RKO (cell line): ENCODE measurements at regions not wholly inside any gene's neighbourhood (a gene's known extent, or its start where the extent isn't known, plus 50 kb on each side); places are given as distances from the start of the nearest gene placed in this dataset.
A peak's percentile ranks its signal among the peaks of the same experiment; 100 is the strongest.
"Not testable (repeated sequence)": the region's sequence is repeated elsewhere in the genome, so short reads cannot be mapped to it uniquely, and the experiment has no call there.

Experiments
- DNase-seq: peaks from one replicate; pipeline ENCODE4 v3.0.0-alpha.2; 2016; ENCODE audit warnings: low spot score

DNA sequence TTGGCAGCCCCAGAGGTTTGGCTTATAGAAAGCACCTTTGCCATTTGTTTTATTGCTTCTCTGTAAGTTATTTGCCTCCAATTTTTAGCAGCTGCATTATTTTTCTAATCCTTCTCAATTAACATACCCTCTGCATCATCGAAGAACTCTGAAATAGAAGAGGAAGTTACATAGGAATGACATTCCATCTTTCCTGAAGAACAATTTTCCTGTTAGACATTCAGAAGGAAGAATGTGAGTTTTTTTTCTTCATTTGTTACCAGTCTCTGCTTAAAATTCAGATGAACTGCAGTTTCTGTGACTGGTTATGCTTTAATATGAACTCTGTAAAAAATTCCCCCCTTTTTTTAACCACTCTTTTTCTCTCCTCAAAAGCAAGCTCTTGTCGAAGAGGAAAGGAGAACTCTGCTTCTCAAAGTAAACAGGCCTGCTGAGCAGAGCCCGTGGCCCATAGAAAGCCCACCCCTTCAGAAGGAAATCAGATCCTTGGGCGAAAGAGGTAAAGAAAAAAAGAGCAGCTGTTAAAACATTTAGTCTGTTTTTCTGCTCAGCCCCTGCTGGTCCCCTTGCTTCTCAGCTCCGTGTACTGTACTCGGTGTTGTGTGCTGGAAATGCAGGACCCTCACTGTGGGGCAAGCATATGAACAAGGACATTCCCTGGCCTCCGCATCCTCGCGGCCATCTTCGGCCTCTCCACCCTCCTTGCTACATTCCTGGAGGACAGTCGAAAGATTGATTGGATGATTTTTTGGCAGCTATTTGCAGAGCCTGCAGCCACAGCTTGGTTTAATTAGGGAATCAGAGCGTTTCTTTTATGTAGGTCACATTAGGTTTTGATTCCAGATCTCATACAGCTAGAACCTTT lies 164.4 kb upstream of the LRIG3 start:
- DNase-seq = no peak

DNA sequence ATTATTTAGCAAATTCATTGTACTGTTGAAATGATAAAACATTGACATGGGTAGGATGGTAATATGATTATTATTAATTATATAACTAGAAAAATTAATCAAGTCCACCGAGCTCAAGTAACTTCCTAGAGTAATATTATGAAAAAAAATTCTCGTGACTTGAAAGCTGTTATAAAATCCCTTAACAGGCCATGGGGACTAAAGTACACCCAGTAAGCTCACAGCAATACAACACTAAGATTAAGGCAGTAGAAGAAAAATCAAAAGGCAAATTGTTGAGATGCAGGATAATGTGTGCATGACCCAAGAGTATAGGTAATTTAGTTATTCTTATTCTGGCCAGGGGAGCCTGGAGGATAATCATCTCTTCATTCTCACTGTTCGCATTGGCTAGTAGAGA lies 162.6 kb upstream of the LRIG3 start:
- no peak for DNase-seq

DNA sequence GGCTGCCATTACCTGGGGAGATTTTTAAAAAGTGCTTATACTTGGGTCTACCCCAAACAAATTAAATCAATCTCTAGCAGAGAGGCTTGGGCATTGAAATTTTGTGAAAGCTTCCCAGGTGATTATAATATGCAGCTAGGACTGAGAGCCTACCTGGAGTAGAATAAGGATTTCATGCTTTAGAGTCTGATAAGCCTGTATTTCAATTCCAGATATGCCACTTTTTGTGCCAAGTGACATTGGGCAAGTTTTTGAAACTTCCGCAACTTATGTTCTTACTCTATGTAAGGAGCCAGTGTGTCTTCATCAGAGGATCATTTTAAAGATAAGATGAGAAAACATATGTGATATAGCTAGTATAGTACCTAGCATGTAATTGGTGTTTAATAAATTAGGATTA lies 159.8 kb upstream of the LRIG3 start:
- DNase-seq = no peak

DNA sequence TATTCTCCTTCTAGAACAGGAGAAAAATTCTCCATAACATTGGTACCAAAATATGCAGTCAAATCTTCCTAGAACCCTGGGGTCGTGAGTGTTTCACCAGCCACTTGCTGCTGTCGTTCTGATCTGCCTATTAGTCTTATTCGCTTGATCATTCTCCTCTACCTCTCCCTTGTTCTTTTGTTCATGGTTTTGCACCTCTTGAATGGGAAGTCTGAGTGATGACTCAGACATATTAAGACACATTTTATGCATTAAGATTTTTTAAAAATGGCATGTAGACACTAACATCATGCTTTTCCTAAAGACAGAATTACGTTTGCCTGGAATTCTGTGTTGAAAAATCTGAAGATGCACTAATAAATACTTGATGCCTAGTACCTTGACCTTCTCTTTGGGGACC lies 159.2 kb upstream of the LRIG3 start:
- no peak for DNase-seq

DNA sequence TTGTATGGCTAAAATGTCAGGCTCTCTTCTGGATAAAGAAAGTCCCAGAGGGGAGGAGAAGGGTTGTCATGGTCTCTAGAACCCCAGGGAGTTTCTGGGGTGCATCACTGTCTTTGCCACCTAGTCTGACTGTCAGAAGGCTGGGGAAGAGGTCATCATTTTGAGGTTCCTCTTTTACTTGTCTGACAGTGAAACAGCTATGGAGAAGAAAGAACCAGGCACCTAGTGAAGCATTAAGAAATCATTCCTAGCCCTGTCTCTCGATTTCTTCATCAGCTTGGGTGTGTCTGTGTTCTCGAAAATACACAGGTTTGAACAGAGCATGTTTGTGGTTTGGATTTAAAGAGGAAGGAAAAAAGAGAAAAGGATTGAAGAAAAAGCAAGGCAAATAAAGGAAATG lies 158.7 kb upstream of the LRIG3 start:
- no peak for DNase-seq

DNA sequence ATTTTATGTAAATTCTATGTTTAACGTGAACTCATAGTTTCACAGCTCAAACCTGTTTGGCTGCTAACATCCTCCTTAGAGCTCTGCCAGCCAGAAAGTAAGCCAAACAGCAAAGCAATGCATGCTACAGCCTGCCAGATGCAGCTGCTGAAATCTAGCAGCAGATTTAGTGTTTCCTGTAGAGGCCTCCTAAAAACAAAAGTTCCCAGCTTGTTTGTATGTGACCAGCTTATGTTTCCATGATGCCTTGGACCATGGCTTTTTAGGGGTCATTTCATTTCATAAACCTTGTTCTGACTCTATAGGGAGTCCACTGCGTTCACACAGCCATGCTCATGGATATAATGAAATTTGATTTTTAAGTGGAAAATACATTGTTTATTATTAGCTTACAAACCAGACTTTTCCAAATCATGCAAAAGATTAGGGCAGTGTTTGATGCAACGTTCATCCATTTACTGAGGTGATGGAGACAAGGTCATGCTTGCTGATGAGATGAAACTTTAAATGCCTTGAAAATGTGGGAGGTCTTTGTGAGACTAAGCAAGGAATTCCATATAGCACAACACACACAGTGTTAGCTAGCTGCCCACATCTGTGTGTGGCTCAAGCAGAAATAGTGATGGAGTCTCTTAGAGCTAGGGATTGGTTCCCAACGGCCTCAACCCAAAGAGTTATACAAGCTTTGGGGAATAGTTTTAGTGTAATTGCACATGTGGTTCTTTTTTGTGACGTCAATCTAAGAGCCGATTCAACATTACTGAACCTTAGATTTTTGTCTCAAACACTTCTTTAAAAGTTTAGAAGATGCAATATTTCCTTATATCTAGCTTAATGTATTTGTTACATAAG lies 157.5 kb upstream of the LRIG3 start:
- no peak for DNase-seq

DNA sequence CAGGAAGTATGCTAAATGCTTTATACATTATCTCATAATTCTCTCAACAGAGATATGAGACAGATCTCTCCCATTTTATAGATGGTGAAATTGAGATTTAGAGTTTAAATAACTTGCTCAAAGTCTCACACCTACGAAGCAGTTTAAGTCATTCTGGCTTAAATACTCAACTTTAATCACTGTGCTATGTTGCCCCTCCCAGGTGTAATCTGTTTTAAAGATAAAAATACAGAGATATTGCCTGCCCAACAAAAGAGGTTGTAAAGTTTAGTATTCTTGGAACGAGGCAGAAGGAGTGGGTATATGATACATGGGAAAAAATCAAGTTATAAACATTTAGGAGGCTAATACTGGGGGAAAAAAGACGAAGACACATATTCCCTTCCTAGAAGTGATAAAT lies 156.8 kb upstream of the LRIG3 start:
- no peak for DNase-seq

DNA sequence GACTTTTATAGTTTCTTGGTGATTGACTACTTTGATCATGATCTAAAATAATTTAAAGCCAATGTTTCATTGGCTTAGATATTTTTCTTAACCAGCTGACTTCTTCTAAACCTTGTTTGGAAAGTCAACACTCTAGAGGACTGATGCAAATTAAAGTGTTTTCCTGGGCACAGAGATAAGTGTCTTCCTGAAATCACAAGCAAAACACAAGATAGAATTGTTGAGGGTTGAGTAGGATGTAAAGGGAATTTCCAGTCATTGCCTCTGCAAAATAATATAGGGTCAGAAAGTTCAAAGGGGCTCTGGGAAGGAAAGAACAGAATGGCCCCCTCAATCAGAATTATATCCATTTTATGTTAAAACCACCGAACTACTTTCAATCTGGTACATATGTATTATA lies 156.3 kb upstream of the LRIG3 start:
- no peak for DNase-seq

DNA sequence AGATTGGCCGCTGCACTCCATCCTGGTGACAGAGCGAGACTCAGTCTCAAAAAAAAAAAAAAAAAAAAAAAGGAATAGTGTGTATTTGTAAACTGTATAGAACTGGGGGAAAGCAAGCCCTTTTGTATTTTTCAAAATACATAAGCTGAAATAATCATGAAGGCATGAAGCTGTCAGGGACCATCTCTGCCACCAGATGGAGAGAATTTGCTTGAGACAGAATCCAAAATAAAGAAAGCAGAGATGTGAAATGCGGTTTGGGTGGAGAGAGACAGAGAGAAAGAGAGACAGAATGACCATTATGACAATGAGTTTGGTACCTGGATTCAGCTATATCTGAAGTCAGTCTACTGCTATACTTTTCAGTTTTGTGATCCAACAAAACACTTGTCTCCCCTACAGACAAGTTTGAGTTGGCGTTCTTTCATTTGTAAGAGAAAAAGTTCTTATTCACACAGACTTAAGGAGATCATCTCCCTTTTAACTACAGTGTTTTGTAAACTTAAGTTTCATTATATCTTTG lies 155.7 kb upstream of the LRIG3 start:
- DNase-seq = no peak

DNA sequence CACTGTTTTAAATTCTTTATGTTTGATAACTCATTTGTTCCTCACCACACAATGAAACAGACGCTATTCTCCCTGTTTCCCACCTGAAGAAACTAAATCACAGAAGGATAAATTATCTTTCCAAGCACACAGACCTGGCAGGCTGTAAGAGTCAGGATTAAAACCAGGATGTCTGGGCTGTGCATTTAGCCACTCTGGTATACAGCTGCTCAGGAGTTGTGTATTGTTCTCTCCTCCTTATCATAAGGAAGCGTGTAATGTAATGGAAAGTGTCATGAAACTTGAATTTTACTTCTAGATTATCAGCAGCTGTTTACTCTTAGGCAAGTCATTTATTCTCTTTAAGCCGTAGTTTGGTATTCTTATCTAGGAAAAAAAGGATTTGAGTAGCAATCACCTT lies 154.8 kb upstream of the LRIG3 start:
- no peak for DNase-seq

DNA sequence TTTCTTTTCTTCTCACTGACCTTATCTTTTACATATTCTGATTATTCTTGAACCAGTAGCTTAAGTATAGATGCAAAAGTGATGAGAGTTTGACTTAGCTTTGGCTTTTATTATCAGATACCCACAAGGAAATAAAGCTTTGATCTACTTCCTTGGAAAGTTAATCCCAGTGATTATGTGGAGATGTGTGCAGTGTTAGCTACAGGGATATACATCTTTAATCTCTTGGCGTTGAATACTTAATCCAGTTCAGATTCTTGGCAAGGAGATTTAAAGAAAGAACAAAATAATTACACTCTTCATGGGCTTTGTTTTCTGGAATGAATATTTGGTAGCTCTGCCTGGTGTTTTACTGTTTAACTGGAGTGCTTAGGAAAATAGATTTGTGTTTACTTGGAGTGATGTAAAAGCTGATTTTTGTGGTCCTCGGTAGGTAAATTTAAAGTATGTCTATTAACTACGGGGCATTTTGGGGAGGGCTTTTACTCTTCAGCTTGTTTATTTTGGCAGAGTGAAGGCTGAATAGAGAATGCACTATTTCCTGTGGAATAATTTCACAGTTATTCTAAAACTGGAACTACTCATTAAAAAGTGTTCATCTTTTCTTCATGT lies 150.1 kb upstream of the LRIG3 start:
- DNase-seq = no peak

DNA sequence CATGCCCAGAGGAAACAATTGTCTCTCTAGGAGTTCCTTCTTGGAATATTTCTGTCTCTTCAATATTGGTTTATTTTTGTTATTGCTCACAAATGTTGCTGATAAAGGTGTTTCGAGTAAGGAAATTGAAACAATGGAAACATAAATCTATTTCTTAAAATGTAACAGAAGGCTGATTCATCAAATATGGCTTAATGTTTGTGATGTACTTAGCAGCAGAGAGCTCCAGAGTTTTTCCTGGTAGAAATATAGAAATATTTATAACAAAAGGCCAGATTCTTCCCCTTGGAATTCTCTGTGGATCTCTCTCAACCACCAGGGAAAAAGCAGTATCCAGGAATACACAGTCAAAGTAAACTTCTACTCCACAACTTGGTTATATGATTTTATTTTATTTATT lies 149.2 kb upstream of the LRIG3 start:
- no peak for DNase-seq

DNA sequence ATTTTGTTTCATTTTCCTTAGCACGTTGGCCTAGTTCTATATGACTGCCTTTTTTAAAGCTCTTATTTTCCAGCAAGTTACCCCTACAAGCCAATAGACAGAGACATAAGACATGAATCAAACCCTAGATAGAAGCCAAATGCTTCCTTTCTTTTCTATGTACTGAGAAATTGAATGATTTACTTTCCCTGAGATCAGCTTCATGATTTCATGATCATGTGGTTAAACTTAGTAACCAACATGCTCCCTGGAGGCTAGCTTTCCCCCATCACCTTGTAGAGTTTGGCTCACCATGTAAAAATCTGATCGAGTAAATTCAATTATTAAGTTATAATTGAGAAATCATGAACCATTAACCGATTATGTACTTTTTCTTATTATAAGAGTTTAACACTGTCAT lies 148.1 kb upstream of the LRIG3 start:
- no peak for DNase-seq

DNA sequence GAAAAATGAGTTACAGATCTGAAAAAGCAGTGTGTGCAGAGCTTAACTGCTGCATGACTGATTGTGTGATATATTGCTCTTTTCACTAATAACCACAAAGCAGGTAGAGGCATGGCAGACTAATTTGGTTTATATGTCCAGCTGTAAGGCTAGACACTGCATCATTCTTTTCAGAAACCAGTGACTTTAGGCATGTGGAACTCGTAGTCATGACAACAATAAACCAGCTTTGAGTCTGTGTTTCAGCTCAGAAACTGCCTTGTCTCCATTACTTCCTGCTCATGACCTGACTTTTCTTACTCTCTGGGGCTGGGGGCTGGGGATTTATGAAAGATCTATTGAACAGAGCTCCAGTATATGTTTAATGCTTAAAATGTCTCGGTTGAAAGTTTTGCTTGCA lies 146.8 kb upstream of the LRIG3 start:
- no peak for DNase-seq

DNA sequence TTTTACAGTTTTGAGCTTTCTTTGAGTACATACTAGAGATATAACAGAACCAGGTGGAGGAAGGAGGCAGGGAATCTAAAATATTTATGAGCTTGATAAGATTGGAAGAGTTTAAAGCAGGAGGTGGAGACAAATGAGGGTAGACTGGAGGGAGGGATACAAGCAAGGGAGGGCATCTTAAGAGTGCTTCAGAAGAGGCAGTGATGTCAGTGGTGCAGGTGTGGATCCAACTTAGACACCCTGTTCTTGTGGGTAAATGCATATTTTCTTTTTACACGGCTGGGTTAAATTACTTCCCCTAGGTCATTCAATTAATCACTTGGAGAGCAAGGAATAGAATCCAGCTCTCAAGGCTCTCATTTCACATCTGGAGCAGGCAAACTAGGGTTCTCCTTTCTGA lies 146.1 kb upstream of the LRIG3 start:
- DNase-seq = no peak

DNA sequence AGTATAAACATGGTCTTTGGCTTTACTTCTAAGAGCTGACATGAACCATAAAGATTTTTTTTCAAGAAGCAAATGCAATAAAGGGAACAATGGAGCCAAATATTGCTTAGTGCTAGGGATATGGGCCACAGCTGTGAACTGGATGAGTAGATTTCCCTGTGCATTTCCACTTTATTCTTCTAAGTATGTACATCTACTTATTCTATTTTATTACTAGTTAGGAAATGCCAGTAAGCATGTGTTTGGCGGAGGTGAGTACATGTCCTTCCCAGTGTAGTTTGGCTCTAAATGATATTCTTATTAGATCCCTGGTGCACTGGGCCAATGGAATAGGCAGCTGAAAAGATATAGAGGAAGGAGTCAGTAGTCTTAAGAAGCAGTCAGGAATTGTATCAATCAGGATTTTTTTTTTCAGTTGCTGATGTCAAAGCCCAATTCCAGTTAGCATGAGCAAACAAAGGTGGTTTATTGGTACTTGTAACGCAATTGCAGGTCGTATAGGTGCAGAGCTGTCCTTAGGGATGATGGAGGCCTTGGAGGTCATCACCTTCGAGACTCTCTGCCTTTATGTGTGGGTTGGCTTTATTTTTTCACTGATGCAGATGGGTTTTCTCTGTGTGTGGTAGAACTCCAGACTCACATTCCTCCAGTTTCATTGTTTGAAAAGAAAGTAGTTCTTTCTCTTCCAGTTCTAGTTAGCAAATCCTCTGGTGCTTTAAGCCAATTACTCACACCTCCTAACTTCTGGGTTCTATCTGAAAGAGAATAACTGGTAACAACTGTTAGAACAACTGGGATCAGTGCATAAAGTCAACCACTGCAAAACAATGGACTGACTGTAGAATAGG lies 139.0 kb upstream of the LRIG3 start:
- DNase-seq = no peak

DNA sequence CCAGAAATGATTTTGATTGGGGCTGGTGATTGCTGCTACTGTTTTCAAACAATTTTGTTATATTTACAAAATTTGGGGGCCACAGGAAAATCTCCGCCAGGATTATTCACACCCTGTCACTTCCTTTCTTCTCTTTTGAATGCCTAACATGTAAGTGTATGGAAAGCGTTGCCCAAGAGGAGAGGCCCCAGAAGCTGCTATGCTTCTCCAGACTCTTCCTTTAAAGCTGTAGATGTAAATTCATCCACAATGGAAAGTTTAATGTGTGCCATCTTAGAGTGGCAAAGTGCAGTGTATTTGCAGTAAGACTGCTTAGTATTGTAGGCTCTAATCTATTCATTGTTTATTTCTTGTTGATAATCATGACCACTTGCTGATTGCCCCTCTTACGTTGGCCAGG lies 136.7 kb upstream of the LRIG3 start:
- no peak for DNase-seq

DNA sequence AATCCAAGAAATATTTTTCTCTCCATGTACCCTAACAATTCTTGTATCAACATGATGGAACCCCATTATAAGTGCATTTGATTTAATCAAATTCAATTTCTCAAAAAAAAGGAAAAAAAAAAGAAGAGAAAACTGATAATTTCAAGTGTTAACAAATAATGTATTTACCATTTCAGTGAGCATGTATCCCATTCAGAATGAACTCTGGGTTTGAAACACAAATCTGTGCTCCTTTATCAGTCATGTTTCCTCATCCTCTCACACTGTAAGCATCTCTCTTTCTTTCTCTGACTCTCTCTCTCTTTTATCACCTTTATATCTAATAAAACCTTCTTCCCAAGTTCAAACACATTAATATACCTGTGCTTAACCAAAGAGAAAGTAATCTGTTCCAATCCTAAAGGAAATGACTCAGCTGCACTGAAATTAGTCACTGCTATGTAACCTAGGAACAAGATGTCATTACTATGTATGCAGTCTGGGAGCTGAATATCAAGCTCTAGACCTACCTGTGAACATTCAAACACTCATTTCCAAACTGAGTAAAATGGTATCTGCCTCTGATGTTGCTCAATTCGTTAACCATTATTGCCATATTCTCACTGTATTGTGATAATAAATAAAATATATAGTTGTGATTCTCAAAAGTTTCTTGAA lies 135.0 kb upstream of the LRIG3 start:
- peak; percentile 94 for DNase-seq

DNA sequence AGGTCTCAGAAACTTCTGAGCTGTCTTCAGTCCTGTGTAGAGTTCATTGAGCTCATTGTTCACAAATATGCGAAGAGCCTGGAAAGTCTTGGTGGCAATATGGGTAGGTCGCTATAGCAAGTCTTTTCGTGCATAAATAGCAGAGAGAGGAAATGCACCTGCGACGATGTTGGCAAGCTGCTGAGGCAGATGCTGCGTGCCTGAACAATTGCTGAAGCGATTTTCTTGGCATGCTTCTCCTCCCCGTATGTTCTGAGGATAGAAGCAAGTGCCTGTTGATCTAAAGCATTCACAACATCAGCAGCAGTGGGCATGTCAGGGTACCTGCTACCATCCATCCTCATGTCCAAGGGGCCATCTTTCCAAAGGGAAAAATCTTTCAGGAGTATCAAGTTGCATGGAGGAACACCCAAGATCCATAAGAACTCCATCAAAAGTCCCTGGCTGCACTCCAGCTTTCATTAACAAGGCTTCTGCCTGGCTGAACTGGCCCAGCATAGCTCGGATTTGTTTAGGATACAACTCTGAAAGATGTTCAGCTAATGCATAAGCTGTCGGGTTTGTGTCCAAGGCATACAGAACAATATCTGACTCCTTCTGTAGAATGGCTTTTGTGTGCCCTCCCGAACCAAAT lies 133.1 kb upstream of the LRIG3 start:
- not testable (repeated sequence) for DNase-seq

DNA sequence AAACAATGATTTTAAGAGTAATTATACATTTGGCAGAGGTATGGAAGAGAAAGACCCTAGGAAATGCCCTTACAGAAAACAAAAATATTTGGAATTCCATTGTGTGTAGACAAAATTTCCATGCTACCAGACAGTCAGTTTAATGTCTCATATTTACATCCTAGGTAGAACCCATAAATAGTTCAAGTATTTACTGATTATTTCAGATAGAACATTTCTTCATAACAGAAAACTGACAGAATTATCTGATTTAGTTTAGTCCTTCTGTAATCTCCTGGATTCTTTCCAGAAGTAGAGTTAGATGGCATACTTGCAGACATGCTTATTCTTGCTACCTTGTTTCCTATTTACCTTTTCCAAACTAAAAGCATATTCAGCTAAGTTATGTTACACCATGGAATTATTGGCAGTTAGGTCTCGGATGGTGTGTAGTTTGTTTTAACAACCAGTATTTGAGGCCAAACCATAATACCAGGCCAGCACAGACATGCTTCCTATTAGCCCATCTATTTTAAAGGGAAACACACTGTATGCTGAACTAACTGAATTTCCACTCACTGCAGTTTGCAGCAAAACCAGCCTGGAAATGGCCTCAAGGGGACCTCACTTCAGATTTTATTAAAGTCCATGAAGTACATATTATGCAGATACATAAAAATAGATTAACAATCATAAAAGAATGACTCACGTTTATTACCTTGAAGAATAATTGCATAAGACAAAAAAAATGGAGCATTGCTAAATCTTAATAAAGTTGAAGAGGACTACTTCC lies 126.6 kb upstream of the LRIG3 start:
- DNase-seq = no peak
